HG03442 (cell line): ENCODE measurements at regions not wholly inside any gene's neighbourhood (a gene's known extent, or its start where the extent isn't known, plus 50 kb on each side); places are given as distances from the start of the nearest gene placed in this dataset.
A peak's percentile ranks its signal among the peaks of the same experiment; 100 is the strongest.
"Not testable (repeated sequence)": the region's sequence is repeated elsewhere in the genome, so short reads cannot be mapped to it uniquely, and the experiment has no call there.

Source experiments
- ATAC-seq: cut with Tn5 transposase; IDR thresholded peaks from one replicate; pipeline ENCODE4 v1.9.1; 2021; ENCODE audit warnings: mild to moderate bottlenecking, moderate library complexity; ENCODE audit not compliant: unreplicated experiment

GRCh38 chr2:7420530-7420929 lies 503.3 kb downstream of the RNF144A start:
- no peak for ATAC-seq

GRCh38 chr2:7424481-7424880 lies 507.3 kb downstream of the RNF144A start:
- no peak for ATAC-seq

DNA sequence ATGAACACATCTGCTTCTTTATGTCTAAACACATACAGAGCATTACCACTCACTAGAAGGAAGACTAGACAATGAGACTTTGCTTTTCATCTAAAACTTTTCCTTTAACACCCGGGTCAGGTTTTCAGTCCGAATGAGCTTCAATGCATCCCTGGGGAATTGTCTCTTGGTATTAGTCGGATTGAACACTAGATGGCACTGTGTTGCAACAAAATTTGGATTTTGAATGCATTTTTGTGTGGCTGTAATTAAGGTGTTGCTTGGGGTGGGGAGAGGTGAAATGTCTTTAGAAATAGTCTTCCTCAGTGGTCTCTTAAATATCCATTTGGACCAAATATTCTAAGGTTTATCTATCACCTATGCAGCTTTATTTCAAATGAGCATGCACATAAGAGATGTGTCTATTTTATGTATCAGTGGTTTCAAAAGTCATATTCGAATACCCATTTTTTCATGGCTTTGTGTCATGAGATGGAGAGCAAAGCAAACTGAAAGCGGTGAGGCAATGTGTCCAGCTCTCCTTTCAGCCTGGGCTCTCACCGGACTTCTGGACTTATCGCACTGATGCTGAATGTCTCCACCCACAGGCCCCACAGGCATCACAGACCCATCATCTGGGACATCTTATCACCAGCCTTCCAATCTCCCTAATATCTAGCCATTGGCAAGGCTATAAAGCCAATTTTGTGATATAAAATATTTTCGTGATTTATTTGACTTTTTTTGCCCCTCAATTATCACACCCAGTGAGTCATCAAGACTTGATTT lies 510.3 kb downstream of the RNF144A start:
- ATAC-seq, result no peak

- no peak for ATAC-seq
Measured at GRCh38 chr2:7428454-7429204, 511.4 kb downstream of the RNF144A start.

GRCh38 chr2:7429733-7430132 lies 512.5 kb downstream of the RNF144A start:
- ATAC-seq, result no peak

DNA sequence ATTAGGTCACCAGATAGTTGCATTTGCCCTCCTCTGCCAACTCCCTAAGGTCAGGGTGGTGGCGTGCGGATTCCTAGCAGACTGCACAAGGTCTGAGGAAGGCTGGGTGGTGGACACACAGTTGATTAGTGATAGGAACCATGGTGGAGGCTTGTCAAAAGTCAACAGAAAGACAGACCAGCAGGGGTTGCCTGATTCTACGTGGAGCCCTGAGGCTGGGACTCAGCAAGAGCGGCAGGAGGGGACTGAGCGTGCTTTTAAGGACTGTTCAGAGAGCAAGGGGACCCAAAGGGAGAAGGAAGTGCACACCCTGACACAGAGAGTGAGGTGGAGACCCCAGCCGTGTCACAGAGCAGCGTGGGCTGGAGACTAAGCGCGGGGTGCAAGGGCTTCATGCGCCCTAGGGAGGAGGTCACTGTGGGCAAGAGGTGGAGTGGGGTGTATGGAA lies 513.2 kb downstream of the RNF144A start:
- ATAC-seq, result no peak

DNA sequence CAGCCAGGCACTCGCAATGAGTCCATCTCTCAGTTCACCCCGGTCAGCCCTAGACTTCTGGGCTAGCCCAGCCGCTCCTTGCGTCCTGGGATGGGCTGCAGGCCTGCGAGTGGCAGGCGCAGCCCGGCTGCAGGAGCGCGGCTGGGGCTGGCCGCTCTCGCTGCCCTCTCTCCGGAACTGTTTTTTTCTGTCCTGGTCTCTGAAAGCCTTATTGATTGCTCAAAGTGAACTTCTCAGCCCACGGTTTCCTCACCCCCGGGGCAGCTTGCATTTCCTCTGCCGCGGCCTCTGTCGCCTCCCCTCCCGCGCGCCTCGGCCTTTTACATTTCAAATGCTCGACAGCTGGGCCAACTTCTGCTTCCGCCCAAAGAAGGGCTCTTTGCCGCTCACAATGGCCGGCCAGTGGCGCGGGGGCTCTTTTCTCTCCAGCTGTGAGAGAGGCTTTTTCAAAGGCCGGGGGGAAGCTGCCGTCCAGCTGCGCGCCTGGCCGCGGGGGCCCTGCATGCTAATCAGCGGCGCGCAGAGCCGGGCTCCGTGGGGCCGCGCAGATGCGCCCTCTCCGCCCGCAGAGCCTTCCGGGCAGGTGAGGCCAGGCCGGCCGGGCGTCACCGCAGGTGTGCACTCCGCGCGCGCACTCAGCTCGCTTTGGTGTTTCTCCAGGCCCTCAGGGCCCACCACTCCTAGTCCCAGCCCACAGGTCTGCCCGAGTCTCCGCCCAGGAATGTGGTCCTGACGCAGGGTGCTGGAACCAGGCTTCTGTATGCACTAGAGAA lies 513.8 kb downstream of the RNF144A start:
- ATAC-seq, result peak; percentile 76

DNA sequence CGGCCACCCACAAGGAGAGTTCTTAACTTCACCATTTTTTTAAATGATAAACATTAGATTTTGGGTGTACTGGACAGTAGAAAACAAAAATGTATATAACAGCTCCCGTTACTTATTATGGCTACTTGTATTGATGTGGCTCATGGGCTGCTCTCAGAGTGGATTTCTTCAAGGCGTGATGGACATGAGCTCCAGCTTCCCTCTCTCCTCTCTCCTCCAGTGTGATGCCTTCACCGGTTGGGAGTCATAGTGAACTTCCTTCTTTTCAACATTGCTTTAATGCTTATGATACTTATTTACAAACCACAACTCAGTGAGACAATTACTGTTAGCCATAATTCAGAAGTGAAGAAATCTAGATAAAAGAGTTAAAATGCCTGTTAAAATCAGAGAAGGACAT lies 515.2 kb downstream of the RNF144A start:
- no peak for ATAC-seq

DNA sequence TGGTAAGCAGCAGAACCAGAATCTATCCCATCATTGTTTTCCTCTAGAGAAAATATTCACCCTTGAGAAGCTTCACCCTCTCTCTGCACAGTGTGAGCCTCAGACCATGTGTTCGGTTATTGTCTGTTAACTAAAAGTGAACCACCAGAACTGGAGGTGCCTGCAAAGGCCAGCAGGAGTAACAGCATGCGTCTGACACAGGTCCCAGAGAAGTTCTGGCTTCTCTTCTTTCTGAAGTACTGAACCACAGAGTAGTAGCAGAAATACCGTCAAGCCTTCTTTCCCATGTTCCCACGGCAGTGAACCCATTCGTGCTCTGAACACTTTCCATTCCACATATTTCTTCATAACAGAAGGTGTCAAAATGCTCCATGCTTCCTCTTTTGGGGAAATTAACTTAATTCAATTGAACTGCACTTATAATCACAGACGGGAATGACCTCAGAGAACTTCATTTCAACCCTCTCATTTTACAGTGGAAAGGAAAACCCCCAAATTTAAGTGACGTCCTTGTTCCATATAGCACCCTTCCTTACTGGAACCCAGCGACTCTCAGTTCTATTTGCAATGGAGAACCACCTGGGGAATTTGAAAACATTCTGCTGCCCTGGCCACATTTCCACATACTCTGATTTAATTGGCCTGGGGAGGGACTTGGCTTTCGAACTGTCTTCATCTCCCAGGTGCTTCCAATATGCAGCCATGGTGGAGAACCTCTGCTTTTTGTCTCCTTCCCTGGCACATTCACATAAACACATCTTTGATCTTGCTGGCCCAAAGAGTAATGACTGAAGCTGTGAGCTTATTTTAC lies 519.1 kb downstream of the RNF144A start:
- no peak for ATAC-seq

GRCh38 chr2:7437141-7437540 lies 519.9 kb downstream of the RNF144A start:
- ATAC-seq, result no peak

DNA sequence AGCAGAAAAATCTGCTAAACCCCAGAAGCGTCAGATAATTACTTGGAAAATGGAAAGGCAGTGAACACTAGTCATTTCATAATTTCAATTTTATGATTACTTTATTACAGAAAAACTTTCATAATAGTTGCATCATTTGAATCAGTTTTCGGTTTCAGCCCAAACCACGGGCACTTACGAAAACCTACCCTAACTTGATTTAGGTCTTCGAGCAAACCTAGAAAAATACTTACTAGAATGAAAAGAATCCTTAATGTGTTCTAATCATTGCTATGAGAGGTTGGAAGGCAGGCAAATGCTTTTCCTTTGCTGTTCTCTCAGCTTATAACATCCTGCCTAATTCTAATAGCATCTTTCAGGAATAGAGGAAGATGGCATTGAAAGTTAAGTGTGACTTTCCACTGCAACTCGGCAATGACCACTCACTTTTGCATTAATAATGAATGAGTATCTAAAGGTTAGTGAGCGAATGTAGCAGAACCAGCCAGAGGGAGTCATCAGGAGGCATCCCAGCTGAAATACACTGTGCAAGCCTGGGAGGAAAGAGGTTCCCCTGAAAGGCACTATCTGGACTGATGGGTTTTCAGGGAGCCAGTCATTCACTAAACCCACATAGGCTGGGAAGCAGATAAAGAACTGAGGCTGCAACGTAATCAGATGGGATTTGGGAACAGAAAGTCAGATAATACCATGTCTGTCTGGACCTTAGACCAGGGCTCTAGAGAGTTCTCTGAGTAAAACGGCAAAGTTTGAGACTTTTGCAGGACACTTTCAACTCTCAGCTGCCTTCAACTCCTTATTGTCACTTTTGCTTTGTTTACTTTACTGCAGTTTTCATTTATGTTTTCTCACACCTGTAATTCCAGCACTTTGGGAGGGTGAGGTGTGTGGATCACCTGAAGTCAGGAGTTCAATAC lies 520.8 kb downstream of the RNF144A start:
- peak; percentile 32 for ATAC-seq

DNA sequence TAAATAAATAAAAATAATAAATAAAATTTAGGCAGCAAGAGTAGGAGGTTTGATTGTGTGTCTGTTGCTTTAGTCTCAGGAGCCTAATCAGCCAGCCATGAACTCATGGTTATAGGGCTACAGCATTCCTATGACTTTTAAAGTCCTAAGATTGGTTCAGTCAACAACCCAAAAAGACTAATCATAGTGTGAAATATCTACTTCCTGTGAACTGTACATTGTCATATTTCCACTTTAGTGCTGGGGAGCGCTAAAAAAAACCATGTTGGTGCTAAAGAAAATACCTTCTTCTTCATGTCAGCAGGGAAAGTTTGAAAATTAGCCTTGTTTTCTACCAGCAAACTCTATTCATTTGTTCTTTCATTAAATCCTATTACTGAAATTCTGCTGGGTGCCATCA lies 521.6 kb downstream of the RNF144A start:
- ATAC-seq, result no peak

- ATAC-seq, result no peak
Measured at GRCh38 chr2:7440977-7441376, 523.8 kb downstream of the RNF144A start.

DNA sequence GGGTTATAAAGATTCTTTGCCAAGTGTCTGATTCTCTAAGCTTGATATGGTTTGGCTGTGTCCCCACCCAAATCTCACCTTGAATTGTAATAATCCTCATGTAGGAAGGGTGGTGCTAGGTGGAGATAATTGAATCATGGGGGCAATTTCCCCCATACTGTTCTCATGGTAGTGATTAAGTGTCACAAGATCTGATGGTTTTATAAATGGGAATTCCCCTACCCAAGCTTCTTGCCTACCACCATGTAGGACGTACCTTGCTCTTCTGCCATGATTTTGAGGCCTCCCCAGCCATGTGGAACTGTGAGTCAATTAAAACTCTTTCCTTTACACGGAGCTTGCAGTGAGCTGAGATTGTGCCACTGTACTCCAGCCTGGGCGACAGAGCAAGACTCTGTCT lies 524.6 kb downstream of the RNF144A start:
- ATAC-seq, result not testable (repeated sequence)

GRCh38 chr2:7444626-7445025 lies 527.4 kb downstream of the RNF144A start:
- no peak for ATAC-seq

DNA sequence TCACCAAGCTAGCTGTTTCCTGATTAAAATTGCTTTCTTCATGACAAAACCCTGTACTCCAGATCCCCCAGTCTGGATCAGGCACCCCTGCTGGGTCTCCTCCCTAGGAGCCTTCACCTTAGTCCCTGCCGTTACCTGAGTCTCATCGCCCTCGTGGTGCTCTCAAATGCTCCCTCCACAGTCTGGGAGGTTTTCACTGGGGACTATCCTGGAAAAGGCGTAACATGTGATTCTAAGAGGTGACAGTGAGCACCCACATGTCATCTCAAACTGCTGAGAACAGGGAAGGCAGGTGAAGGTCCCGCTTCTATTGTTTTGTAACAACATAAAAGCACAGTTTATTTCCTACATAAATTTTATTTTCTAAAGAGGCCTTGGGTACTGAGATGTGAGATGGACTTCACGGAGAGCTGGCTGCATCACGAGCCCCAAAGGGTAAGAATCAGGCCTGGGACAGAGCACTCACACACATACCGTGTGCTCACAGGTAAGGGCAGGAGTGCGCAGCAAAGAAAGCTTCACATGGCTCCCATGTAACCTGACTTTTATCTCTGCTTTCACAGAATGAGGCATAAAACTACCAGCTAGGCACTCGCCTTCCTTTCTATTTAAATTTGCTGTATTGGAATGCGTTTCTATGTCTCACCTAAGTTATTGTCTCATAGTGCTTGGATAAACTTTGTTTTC lies 531.5 kb downstream of the RNF144A start:
- ATAC-seq, result no peak

DNA sequence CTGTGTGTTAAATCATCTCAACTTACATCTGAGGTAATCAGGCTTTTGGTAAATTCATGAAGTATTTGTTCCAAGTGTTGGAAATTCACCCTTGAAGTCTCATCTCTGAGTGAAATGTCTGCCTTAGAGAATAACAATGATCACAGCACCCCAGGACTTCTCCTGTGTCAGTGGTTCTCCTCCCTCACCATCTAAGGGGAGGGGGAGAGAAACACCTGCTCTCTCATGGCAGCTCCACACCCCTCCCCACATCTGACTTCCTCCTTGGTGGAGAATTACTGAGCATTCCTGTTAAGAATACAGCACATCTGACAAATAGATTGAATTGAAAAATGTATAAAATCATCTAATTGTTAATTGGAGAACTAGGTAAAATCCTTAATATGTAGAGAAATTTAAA lies 532.1 kb downstream of the RNF144A start:
- ATAC-seq, result no peak

- no peak for ATAC-seq
Measured at GRCh38 chr2:7450188-7450832, 533.1 kb downstream of the RNF144A start.

- ATAC-seq, result no peak
Measured at GRCh38 chr2:7450833-7451190, 533.6 kb downstream of the RNF144A start.
